HL-60 (cell line): ENCODE measurements at regions not wholly inside any gene's neighbourhood (a gene's known extent, or its start where the extent isn't known, plus 50 kb on each side); places are given as distances from the start of the nearest gene placed in this dataset.

Experiments used
- POLR2AphosphoS5 ChIP-seq: IDR thresholded peaks from 2 replicates; pipeline ENCODE4 v1.6.1; 2012; ENCODE audit warnings: low read depth
- REST ChIP-seq: IDR thresholded peaks from 2 replicates; pipeline ENCODE4 v1.6.1; 2012; ENCODE audit warnings: low read depth; ENCODE audit not compliant: insufficient replicate concordance
- TF ChIP-seq, protein P1 (sequence below): IDR thresholded peaks from one replicate; pipeline ENCODE4 v1.5.1; 2011; ENCODE audit warnings: low read length, control low read depth, inconsistent platforms; ENCODE audit not compliant: insufficient read depth

GRCh38 chr9:79264511-79265355 lies 307.0 kb upstream of the TLE4 start:
- TF ChIP-seq, protein P1, sequence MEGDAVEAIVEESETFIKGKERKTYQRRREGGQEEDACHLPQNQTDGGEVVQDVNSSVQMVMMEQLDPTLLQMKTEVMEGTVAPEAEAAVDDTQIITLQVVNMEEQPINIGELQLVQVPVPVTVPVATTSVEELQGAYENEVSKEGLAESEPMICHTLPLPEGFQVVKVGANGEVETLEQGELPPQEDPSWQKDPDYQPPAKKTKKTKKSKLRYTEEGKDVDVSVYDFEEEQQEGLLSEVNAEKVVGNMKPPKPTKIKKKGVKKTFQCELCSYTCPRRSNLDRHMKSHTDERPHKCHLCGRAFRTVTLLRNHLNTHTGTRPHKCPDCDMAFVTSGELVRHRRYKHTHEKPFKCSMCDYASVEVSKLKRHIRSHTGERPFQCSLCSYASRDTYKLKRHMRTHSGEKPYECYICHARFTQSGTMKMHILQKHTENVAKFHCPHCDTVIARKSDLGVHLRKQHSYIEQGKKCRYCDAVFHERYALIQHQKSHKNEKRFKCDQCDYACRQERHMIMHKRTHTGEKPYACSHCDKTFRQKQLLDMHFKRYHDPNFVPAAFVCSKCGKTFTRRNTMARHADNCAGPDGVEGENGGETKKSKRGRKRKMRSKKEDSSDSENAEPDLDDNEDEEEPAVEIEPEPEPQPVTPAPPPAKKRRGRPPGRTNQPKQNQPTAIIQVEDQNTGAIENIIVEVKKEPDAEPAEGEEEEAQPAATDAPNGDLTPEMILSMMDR: no peak
- TF ChIP-seq POLR2AphosphoS5 (peak; percentile 93), REST (peak; percentile 51)
